Fibroblast of skin of scalp (primary cell): ENCODE measurements at regions not wholly inside any gene's neighbourhood (a gene's known extent, or its start where the extent isn't known, plus 50 kb on each side); places are given as distances from the start of the nearest gene placed in this dataset.

ENCODE experiments used
- DNase-seq: peaks from one replicate; pipeline ENCODE4 v3.0.0-alpha.2; 2013

GRCh38 chr16:86372193-86372592 is 138.1 kb upstream of the FOXF1 start:
- DNase-seq = no peak

GRCh38 chr16:86373276-86373901 is 136.9 kb upstream of the FOXF1 start:
- no peak for DNase-seq

GRCh38 chr16:86374603-86375130 is 135.7 kb upstream of the FOXF1 start:
- DNase-seq = no peak

- peak; percentile 61 for DNase-seq
Measured at GRCh38 chr16:86375364-86375763, 135.0 kb upstream of the FOXF1 start.

GRCh38 chr16:86375851-86376250 is 134.5 kb upstream of the FOXF1 start:
- no peak for DNase-seq

- no peak for DNase-seq
Measured at GRCh38 chr16:86376837-86377236, 133.5 kb upstream of the FOXF1 start.

GRCh38 chr16:86377251-86378022 is 132.9 kb upstream of the FOXF1 start:
- no peak for DNase-seq

- DNase-seq = no peak
Measured at GRCh38 chr16:86378128-86378527, 132.2 kb upstream of the FOXF1 start.

GRCh38 chr16:86378831-86379504 is 131.4 kb upstream of the FOXF1 start:
- DNase-seq = no peak

- peak; percentile 71 for DNase-seq
Measured at GRCh38 chr16:86379505-86379846, 130.9 kb upstream of the FOXF1 start.

GRCh38 chr16:86380030-86380429 is 130.3 kb upstream of the FOXF1 start:
- no peak for DNase-seq

GRCh38 chr16:86381491-86381890 is 128.8 kb upstream of the FOXF1 start:
- no peak for DNase-seq

- DNase-seq = no peak
Measured at GRCh38 chr16:86382067-86382773, 128.1 kb upstream of the FOXF1 start.

- DNase-seq = no peak
Measured at GRCh38 chr16:86382774-86383407, 127.4 kb upstream of the FOXF1 start.

GRCh38 chr16:86383488-86384262 is 126.7 kb upstream of the FOXF1 start:
- peak; percentile 64 for DNase-seq

GRCh38 chr16:86384263-86384649 is 126.1 kb upstream of the FOXF1 start:
- DNase-seq = no peak

GRCh38 chr16:86384980-86385379 is 125.3 kb upstream of the FOXF1 start:
- DNase-seq = no peak

- DNase-seq = peak; percentile 92
Measured at GRCh38 chr16:86387468-86388440, 122.6 kb upstream of the FOXF1 start.

GRCh38 chr16:86388976-86389375 is 121.4 kb upstream of the FOXF1 start:
- no peak for DNase-seq

- DNase-seq = no peak
Measured at GRCh38 chr16:86389566-86390328, 120.6 kb upstream of the FOXF1 start.
